ENCODE measurements at regions not wholly inside any gene's neighbourhood (a gene's known extent, or its start where the extent isn't known, plus 50 kb on each side); places are given as distances from the start of the nearest gene placed in this dataset.

DNA sequence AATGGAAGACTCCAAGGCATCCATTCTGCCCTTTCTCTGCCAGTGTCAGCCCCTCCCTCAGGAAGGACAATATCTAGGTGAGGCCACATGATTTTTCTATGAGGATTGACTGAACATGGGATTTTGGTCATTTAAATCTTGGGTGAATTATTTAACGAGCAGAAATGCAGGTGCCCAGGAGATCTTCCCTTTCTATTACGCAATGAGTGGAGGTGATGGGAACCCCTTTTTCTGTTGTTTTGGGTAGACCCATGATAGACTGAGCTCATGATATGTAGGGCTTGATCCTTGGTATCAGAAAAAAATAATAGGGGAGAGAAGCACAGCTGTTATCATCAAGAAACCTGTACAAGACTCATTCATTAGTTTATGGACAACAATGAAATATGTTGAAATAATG is 112.6 kb upstream of the SPTLC3 start:
- DNase-seq (ENCODE audit: extremely low read depth, low read depth): no peak
- TF ChIP-seq, protein P1, sequence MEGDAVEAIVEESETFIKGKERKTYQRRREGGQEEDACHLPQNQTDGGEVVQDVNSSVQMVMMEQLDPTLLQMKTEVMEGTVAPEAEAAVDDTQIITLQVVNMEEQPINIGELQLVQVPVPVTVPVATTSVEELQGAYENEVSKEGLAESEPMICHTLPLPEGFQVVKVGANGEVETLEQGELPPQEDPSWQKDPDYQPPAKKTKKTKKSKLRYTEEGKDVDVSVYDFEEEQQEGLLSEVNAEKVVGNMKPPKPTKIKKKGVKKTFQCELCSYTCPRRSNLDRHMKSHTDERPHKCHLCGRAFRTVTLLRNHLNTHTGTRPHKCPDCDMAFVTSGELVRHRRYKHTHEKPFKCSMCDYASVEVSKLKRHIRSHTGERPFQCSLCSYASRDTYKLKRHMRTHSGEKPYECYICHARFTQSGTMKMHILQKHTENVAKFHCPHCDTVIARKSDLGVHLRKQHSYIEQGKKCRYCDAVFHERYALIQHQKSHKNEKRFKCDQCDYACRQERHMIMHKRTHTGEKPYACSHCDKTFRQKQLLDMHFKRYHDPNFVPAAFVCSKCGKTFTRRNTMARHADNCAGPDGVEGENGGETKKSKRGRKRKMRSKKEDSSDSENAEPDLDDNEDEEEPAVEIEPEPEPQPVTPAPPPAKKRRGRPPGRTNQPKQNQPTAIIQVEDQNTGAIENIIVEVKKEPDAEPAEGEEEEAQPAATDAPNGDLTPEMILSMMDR (IDR thresholded peaks at IDR 0.05; ENCODE audit: low read depth, low read length): no peak

DNA sequence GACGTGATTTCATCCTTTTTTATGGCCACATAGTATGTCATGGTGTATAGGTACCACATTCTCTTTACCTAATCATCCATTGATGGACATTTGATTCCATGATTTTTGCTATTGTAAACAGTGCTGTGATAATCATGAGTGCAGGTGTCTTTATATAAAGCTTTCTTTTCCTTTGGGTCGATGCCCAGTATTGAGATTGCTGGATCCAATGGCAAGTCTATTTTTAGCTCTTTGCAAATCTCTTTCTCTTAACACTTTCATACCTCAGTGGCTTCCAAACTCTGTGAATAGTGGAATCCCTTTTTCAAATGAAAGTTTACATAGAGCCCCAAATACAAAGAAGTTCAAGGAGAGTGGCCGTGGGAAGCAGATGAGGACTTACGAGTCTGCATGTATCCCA is 105.8 kb upstream of the SPTLC3 start:
- DNase-seq (ENCODE audit: extremely low read depth, low read depth): no peak
- TF ChIP-seq, protein P1 (IDR thresholded peaks at IDR 0.05; ENCODE audit: low read depth, low read length): no peak

DNA sequence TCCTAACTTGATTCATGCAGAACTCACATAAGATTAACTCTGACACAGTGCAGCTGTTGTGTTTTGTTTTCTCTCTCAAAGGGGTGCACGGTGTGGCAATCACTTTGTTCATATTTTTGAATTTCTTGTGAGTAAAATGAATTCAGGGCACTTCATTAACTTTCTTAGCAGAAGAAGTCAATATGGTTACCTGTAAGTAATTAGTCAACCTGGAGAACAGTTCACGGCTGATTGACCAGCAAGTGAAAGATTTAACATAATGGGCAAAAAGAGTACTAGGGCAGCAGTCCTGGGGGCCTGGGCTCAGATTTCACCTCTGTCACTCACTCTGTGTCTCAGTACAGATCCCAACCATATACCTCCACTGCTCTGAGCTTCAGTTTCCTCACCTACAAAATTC is 102.4 kb upstream of the SPTLC3 start:
- TF ChIP-seq, protein P1 (IDR thresholded peaks at IDR 0.05; ENCODE audit: low read depth, low read length): no peak
- no peak for DNase-seq (ENCODE audit: extremely low read depth, low read depth)

DNA sequence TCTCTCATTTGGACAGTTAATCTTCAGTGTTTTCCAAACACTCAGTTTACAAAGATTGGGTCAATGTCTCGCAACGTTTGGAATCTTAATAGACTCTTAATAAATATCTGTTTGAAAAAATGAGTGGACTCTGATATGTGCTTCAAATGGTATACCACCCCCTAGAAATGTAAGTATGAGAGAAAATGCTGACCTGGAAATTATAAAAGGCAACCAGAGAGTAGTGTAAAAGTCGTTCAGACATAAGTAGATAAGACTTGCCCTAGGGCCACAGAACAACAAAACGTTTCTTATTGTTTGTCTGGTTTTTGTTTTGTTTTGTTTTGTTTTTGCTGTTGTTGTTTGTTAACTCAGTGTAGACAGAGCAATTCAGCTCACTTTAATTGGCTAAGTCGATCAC is 97.4 kb upstream of the SPTLC3 start:
- DNase-seq (ENCODE audit: extremely low read depth, low read depth): no peak
- TF ChIP-seq, protein P1 (IDR thresholded peaks at IDR 0.05; ENCODE audit: low read depth, low read length): no peak

DNA sequence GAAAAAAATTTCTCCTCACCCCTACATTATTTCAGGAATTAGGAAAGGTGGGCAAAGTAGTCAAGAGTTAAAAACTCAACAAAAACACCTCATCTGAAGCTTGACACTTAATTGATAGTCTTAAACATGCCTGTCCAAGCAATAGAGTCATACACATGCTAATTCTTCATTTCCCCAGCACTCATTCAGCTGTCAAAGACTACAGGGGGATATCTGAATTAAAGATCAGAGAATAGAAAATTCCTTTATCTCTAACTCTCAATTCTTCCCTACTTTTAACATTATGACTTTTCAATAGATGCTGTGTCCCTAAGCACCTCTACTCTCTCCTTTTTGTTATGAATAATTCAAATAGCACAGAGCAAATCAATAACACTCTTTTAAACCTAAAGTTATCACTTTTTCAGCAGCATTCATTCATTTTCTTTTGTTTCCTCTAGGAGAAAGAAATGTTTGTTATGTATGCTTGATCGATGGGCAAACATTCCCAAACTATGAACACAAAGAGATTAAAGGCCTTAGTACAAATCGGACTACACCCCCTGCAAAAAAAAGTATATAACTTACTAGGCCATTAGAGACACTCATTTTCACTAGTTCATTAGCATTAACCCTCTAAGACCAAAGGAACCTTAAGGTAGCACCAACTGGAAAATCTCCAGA is 94.9 kb upstream of the SPTLC3 start:
- TF ChIP-seq, protein P1 (IDR thresholded peaks at IDR 0.05; ENCODE audit: low read depth, low read length): no peak
- no peak for DNase-seq (ENCODE audit: extremely low read depth, low read depth)

DNA sequence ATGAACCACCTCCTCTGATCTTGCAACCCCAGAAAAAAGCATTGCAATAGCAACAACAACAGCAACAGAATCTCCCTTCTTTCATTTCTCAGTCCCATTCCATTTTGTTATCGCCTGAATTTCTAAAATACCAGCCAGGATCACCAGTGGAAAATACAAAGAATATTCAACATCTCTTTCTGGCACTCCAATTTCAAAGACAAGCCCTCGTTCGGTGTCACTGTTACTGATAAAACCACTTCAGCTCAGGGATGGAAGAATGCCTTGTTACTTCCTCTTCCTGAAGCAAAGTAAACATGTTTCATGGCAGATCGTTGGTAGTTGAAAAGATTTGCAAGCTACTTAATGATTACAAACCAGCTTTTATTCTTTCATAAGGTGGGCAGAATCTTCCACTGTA is 94.0 kb upstream of the SPTLC3 start:
- TF ChIP-seq, protein P1 (IDR thresholded peaks at IDR 0.05; ENCODE audit: low read depth, low read length): no peak

DNA sequence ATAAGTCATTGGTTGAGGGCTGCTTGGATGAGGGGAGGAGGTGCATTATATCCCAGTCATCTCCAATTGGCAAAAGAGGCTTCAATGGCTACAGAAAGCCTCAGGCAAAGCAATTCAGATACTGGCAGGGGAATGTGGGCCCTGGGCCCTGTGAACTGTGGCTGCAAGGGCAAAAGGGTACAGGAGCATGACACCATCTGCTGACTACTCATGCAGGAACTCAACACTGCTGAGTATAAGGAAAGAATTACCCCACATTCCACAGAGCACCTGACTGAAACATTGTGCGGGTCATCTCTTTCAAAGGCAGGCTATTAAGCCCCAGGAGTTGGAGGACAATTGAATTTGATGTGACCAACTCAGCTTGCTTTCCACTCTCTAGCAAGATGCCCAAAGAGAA is 92.1 kb upstream of the SPTLC3 start:
- DNase-seq (ENCODE audit: extremely low read depth, low read depth): no peak
- TF ChIP-seq, protein P1 (IDR thresholded peaks at IDR 0.05; ENCODE audit: low read depth, low read length): no peak

More for the DNA sequence above, 94.0 kb upstream of the SPTLC3 start:
- no peak for DNase-seq (ENCODE audit: extremely low read depth, low read depth)

All from AG09319 (cell line).